ENCODE measurements at regions not wholly inside any gene's neighbourhood (a gene's known extent, or its start where the extent isn't known, plus 50 kb on each side); places are given as distances from the start of the nearest gene placed in this dataset.

GRCh38 chr22:22185217-22185616, 59.4 kb upstream of the VPREB1 start:
- WGBS, 2 donors, result 35 to 61% methylated on average over 3 of the region's 3 CpGs
- Histone ChIP-seq H3K27me3 (peaks cover 0 to 20% (median 3%) of the 10 kb centered on the region in 3 donors), H3K36me3 (no peaks in the 10 kb centered on the region), H3K27ac (no peak overlapping the region), H3K4me1 (no peaks in the 10 kb centered on the region), H3K4me3 (no peak overlapping the region), H3K9me3 (no peaks in the 10 kb centered on the region)
- intact Hi-C loops (cut with DNase I), result no loop called here
- no peak for DNase-seq
- TF ChIP-seq POLR2AphosphoS5 (IDR thresholded peaks at IDR 0.05) (no peak), POLR2A (IDR thresholded peaks at IDR 0.05) (no peak), EP300 (IDR thresholded peaks at IDR 0.05) (no peak)
- TF ChIP-seq, protein P1, sequence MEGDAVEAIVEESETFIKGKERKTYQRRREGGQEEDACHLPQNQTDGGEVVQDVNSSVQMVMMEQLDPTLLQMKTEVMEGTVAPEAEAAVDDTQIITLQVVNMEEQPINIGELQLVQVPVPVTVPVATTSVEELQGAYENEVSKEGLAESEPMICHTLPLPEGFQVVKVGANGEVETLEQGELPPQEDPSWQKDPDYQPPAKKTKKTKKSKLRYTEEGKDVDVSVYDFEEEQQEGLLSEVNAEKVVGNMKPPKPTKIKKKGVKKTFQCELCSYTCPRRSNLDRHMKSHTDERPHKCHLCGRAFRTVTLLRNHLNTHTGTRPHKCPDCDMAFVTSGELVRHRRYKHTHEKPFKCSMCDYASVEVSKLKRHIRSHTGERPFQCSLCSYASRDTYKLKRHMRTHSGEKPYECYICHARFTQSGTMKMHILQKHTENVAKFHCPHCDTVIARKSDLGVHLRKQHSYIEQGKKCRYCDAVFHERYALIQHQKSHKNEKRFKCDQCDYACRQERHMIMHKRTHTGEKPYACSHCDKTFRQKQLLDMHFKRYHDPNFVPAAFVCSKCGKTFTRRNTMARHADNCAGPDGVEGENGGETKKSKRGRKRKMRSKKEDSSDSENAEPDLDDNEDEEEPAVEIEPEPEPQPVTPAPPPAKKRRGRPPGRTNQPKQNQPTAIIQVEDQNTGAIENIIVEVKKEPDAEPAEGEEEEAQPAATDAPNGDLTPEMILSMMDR (IDR thresholded peaks at IDR 0.05), result no peak

DNA sequence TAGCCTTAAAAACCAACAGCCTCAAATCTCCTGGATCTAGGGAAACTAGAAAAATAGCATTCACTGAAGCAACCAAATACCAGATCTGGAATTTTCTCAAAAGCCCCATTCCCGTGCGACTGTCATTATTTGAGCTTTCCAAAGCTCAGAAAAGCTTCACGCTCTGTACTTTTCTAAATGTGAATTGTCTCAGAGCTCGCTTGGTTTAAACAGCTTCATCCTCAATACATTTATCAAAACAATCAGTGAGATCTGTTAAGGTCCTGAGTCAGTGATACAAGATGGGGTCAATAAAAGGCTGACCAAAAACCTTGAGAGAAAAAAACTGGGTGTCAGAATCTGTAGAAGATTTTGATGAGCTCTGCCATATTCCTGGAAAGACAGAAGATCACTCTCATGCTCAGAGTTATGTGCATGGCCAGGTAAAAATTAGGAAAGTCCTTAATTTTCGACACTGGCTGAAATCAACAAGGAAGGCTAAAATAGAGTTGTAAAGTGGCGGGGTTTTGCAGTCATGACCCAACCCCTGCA, 60.2 kb upstream of the VPREB1 start:
- Histone ChIP-seq H3K4me1 (no peaks in the 10 kb centered on the region), H3K27ac (no peak overlapping the region), H3K27me3 (peaks cover 0 to 27% (median 3%) of the 10 kb centered on the region in 3 donors), H3K4me3 (no peak overlapping the region), H3K36me3 (no peaks in the 10 kb centered on the region), H3K9me3 (no peaks in the 10 kb centered on the region)
- no peak for DNase-seq
- intact Hi-C loops (cut with DNase I), result no loop called here
- 70 to 77% methylated on average over 6 of the region's 6 CpGs for WGBS, 2 donors
- TF ChIP-seq POLR2A (IDR thresholded peaks at IDR 0.05), result no peak
- no peak for TF ChIP-seq POLR2AphosphoS5 (IDR thresholded peaks at IDR 0.05)
- no peak for TF ChIP-seq EP300 (IDR thresholded peaks at IDR 0.05)
- TF ChIP-seq, protein P1 (IDR thresholded peaks at IDR 0.05), result no peak

DNA sequence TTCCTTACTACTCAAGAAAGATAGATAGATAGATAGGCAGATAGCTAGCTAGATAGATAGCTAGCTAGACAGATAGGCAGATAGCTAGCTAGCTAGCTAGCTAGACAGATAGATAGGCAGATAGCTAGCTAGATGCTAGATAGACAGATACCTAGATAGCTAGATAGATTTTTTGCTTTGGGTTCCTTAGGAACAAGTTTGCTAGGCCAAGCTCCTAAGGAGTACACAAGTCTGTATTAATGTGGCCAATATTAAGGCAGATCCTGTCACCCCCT, 61.7 kb upstream of the VPREB1 start:
- no peak overlapping the region for H3K27ac ChIP-seq
- H3K36me3 ChIP-seq, result no peaks in the 10 kb centered on the region
- intact Hi-C loops (cut with DNase I), result no loop called here
- no peaks in the 10 kb centered on the region for H3K4me1 ChIP-seq
- H3K27me3 ChIP-seq, result peaks cover 0 to 27% (median 3%) of the 10 kb centered on the region in 3 donors
- H3K9me3 ChIP-seq, result no peaks in the 10 kb centered on the region
- no peak overlapping the region for H3K4me3 ChIP-seq
- TF ChIP-seq EP300 (IDR thresholded peaks at IDR 0.05), result no peak
- TF ChIP-seq POLR2A (IDR thresholded peaks at IDR 0.05), result no peak
- DNase-seq, result no peak

- no peak overlapping the region for H3K27ac ChIP-seq
- no peak for DNase-seq
- H3K9me3 ChIP-seq, result no peaks in the 10 kb centered on the region
- TF ChIP-seq POLR2AphosphoS5 (IDR thresholded peaks at IDR 0.05), result no peak
- no peak for TF ChIP-seq POLR2A (IDR thresholded peaks at IDR 0.05)
- no peak for TF ChIP-seq EP300 (IDR thresholded peaks at IDR 0.05)
- TF ChIP-seq, protein P1 (IDR thresholded peaks at IDR 0.05), result no peak
- no peaks in the 10 kb centered on the region for H3K4me1 ChIP-seq
- intact Hi-C loops (cut with DNase I), result no loop called here
- H3K27me3 ChIP-seq, result peaks cover 0 to 27% (median 3%) of the 10 kb centered on the region in 3 donors
- no peak overlapping the region for H3K4me3 ChIP-seq
- no peaks in the 10 kb centered on the region for H3K36me3 ChIP-seq
- WGBS, 2 donors, result 85 to 87% methylated on average over 7 of the region's 7 CpGs
Measured at GRCh38 chr22:22182218-22182989, 62.2 kb upstream of the VPREB1 start.

DNA sequence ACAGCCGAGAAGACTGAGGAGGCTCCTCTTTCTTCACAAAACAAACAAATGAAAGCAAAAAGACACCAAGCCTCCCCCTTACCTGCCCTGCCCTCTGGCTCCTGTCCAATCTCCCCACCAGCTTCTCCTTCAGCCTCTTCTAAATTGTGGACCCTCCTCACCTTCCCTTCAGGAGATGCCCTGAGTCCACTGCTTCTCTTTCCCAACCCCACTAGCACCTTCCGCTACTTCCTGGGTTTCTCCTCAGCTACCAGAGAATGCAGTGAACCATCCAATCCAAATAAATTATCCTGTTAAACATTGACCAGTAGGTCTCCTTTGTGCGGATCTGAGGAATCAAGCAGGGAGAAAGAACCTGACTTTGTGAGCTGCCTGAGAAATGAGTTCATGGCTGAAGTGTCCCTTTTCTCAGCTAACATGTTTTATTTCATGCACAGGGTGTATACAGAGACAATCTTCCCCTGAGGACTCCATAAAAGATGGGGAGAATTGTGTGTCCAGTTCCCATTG, 63.2 kb upstream of the VPREB1 start:
- no peaks in the 10 kb centered on the region for H3K4me1 ChIP-seq
- H3K27ac ChIP-seq, result no peak overlapping the region
- DNase-seq, result no peak
- intact Hi-C loops (cut with DNase I), result no loop called here
- H3K9me3 ChIP-seq, result no peaks in the 10 kb centered on the region
- 26 to 71% methylated on average over 3 of the region's 3 CpGs for WGBS, 2 donors
- TF ChIP-seq POLR2A (IDR thresholded peaks at IDR 0.05), result no peak
- no peaks in the 10 kb centered on the region for H3K36me3 ChIP-seq
- peaks cover 0 to 31% (median 3%) of the 10 kb centered on the region in 3 donors for H3K27me3 ChIP-seq
- H3K4me3 ChIP-seq, result no peak overlapping the region

Data from sigmoid colon (tissue), 6 donors.